ENCODE measurements at regions not wholly inside any gene's neighbourhood (a gene's known extent, or its start where the extent isn't known, plus 50 kb on each side); places are given as distances from the start of the nearest gene placed in this dataset.

DNA sequence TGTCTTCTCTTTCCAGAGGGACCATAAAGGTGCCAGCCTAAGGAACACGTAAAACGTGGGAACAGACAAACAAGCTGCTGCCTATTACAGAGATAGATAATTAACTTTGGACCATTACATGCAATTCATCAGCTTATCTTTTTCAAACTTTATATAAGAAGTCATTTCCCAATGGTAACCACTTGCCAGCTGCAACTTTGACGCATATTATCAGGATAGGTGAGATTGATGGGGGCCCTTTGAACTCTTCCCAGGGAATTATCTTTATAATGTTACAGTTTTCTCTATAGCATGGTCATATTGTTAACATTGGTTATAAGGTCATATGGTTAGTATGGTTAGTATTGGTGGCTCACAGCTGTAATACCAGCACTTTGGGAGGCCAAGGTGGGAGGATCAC is 94.1 kb upstream of the BMP2K start:
- TF ChIP-seq, protein P1, sequence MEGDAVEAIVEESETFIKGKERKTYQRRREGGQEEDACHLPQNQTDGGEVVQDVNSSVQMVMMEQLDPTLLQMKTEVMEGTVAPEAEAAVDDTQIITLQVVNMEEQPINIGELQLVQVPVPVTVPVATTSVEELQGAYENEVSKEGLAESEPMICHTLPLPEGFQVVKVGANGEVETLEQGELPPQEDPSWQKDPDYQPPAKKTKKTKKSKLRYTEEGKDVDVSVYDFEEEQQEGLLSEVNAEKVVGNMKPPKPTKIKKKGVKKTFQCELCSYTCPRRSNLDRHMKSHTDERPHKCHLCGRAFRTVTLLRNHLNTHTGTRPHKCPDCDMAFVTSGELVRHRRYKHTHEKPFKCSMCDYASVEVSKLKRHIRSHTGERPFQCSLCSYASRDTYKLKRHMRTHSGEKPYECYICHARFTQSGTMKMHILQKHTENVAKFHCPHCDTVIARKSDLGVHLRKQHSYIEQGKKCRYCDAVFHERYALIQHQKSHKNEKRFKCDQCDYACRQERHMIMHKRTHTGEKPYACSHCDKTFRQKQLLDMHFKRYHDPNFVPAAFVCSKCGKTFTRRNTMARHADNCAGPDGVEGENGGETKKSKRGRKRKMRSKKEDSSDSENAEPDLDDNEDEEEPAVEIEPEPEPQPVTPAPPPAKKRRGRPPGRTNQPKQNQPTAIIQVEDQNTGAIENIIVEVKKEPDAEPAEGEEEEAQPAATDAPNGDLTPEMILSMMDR (conservative IDR thresholded peaks at IDR 0.05; ENCODE audit: control insufficient read depth, insufficient read depth, low read depth, low read length), result no peak
- H3K4me3 ChIP-seq (ENCODE audit: control insufficient read depth, low read depth, low read length), result no peak overlapping the region
- DNase-seq (ENCODE audit: low read depth), result no peak

DNA sequence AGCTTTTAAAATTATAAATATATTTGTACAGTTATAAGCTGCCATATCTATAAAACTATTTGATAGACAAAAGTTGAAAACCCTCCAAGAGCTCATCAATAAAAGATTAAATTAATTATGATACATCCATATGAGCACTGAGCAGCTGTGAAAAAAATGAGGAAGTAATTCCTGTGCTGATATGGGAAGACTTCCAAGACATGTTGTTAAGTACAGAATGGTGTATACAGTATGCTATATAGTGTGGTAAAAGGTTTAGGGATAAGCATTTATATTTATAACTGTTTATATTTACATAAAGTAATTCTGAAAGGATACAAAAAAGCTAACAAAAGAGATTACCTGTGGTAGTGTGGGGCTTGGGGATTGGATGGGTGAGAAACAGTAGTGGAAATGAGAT is 92.8 kb upstream of the BMP2K start:
- H3K4me3 ChIP-seq (ENCODE audit: control insufficient read depth, low read depth, low read length), result no peak overlapping the region
- TF ChIP-seq, protein P1 (conservative IDR thresholded peaks at IDR 0.05; ENCODE audit: control insufficient read depth, insufficient read depth, low read depth, low read length), result no peak
- DNase-seq (ENCODE audit: low read depth), result no peak

DNA sequence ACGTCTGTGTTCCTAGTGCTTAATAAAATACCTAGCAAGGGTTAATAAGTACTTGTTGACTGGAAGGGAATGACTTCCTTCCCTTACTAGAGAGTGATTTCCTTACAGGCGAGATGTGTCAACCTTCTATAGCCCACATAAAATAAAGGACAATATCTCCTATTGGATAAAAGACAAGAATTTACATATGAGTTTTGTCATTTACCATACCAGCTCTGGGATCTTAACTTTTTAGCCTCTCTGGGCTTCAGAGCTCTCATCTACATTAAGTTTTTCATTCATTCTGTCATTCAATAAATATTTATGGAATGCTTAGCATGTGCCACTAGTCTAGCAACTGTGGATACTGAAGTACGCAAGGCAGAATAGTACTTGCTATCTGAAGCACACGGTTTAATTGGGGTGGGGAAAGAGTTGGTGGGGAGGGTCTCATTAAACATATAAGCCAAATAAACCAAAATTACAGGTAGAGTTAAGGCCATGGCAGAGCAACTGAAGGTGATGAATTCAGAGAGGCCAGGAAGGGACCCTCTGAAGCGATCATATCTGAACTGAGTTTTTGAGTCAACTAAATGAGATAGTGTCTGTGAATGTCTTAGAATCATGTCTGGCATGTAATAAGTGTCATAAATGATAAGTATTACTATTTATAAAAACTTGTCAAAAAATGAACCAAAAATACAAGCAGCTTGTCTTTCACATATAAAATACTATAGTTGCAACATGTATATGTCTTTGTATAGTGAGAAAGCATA is 91.6 kb upstream of the BMP2K start:
- H3K4me3 ChIP-seq (ENCODE audit: control insufficient read depth, low read depth, low read length), result no peak overlapping the region
- no peak for DNase-seq (ENCODE audit: low read depth)
- TF ChIP-seq, protein P1 (conservative IDR thresholded peaks at IDR 0.05; ENCODE audit: control insufficient read depth, insufficient read depth, low read depth, low read length), result no peak

DNA sequence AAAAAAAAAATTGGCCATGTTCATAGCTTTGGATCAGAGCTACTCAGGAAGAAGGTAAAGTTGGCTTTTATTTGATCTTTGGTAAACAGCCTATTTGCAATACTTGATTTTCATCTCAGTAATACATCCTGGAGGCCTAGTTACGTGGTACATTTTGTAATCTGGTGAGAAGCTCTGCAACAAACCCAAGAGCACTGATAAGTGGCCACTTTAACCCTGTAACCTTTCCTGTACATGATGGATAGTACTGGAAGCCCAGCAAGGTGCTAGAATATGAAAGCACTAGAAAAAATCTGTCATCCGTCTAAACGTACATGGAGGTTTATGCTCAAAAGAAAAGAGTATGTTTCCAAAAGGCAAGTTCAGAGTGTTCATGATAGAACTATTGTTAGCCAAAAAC is 88.3 kb upstream of the BMP2K start:
- H3K4me3 ChIP-seq (ENCODE audit: control insufficient read depth, low read depth, low read length), result no peak overlapping the region
- no peak for DNase-seq (ENCODE audit: low read depth)
- TF ChIP-seq, protein P1 (conservative IDR thresholded peaks at IDR 0.05; ENCODE audit: control insufficient read depth, insufficient read depth, low read depth, low read length), result no peak

DNA sequence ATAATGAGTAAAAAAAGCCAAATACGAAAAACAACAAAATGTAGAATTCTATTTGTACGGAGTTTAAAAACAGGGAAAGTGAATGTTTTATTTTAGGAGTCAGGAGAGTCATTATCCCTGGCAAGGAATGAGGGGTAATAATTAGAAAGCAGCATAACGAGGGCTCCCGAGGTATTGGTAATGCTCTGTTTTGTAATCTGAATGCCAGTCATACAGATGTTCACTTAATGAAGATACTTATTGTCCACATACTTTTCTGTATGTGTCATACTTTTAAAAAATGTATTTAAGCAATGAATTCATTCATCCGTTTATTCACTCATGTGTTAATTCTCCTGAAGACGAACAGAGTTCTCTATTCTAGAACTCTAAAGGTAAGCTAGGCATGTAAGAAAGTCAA is 87.8 kb upstream of the BMP2K start:
- peak; percentile 29 for DNase-seq (ENCODE audit: low read depth)
- TF ChIP-seq, protein P1 (conservative IDR thresholded peaks at IDR 0.05; ENCODE audit: control insufficient read depth, insufficient read depth, low read depth, low read length), result no peak

DNA sequence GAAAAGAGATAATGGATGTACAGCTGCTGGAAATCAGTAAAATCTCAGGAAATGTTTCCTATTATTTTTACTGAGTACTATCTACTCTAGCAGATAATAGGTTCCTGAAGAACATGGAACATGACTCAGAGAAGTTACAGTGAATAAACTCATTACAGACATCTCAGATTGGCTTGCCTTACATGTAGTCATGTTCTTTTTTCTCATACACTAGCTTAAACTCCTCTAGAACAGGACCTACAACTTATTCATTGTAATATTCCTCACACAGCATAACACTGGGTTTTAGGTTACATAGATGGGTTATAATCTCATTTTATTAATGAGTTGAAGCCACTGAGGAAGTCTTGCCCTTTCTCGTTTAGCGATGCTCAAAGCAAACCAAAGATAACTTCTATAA is 86.9 kb upstream of the BMP2K start:
- TF ChIP-seq, protein P1 (conservative IDR thresholded peaks at IDR 0.05; ENCODE audit: control insufficient read depth, insufficient read depth, low read depth, low read length), result no peak
- peak; percentile 70 for DNase-seq (ENCODE audit: low read depth)
- H3K4me3 ChIP-seq (ENCODE audit: control insufficient read depth, low read depth, low read length), result no peak overlapping the region

More for the DNA sequence above, 87.8 kb upstream of the BMP2K start:
- no peak overlapping the region for H3K4me3 ChIP-seq (ENCODE audit: control insufficient read depth, low read depth, low read length)

Measured in fibroblast of mammary gland (primary cell).